Astrocyte of the spinal cord (primary cell): ENCODE measurements at regions not wholly inside any gene's neighbourhood (a gene's known extent, or its start where the extent isn't known, plus 50 kb on each side); places are given as distances from the start of the nearest gene placed in this dataset.

Experiments
- DNase-seq: peaks from one replicate; pipeline ENCODE4 v3.0.0; 2011; ENCODE audit warnings: low read depth, low spot score
- H3K4me3 ChIP-seq: 2 replicates; pipeline ENCODE4 v1.5.1; 2011; ENCODE audit warnings: low read depth, mild to moderate bottlenecking, low read length, moderate library complexity
- in situ Hi-C: cut with HindIII; loops from 2 replicates; pipeline ENCODE4 v1.10.0; 2017; ENCODE audit warnings: low sequenced_read_pairs
- TF ChIP-seq, protein P1 (sequence below): IDR thresholded peaks from 2 replicates; pipeline ENCODE4 v1.5.1; 2012; ENCODE audit warnings: low read depth, mild to moderate bottlenecking, low read length, inconsistent platforms

DNA sequence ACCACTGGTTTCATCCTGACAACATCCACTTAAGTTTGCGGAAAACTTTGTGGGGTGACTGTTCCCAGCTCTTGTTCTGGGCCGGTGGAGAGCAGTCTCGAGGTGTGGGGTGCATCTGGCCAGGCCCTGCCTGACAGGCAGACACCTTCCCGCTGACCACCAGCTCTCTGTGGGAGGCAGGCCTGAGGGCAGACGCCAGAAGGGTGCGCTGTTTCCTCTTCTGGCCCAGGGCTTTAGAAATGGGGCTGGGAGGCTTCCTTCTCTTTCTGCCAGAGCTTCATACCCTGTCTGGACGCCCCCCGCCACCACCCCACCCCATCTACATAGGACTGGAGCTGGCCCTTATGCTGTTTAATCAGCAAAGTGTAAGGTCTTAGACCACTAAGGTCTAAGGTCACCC, 263.8 kb downstream of the LOXHD1 start:
- TF ChIP-seq, protein P1, sequence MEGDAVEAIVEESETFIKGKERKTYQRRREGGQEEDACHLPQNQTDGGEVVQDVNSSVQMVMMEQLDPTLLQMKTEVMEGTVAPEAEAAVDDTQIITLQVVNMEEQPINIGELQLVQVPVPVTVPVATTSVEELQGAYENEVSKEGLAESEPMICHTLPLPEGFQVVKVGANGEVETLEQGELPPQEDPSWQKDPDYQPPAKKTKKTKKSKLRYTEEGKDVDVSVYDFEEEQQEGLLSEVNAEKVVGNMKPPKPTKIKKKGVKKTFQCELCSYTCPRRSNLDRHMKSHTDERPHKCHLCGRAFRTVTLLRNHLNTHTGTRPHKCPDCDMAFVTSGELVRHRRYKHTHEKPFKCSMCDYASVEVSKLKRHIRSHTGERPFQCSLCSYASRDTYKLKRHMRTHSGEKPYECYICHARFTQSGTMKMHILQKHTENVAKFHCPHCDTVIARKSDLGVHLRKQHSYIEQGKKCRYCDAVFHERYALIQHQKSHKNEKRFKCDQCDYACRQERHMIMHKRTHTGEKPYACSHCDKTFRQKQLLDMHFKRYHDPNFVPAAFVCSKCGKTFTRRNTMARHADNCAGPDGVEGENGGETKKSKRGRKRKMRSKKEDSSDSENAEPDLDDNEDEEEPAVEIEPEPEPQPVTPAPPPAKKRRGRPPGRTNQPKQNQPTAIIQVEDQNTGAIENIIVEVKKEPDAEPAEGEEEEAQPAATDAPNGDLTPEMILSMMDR = peak; percentile 10
- no peak for DNase-seq
- H3K4me3 ChIP-seq = no peak overlapping the region
- in situ Hi-C loops = no loop called here

DNA sequence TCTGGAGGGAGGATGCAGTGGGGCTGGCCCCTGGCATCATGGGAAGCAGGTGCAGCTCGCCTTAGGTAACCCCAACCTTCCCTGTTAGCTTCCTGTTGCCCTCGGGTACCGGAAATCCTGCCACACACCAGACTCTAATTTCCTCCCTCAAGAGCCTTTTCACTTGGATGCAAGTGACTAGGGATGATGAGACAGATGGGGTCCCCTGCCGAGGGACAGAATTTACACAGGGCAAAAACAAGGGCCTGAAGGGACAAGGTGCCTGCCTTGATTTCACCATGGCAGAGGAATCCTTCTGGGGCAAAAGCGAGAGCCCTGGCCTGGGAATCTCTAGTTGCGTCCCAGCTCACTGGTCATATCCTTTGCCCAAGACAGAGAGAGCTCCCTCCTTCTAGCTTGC, 263.1 kb downstream of the LOXHD1 start:
- DNase-seq = no peak
- in situ Hi-C loops = no loop called here
- H3K4me3 ChIP-seq = no peak overlapping the region
- TF ChIP-seq, protein P1 = no peak

DNA sequence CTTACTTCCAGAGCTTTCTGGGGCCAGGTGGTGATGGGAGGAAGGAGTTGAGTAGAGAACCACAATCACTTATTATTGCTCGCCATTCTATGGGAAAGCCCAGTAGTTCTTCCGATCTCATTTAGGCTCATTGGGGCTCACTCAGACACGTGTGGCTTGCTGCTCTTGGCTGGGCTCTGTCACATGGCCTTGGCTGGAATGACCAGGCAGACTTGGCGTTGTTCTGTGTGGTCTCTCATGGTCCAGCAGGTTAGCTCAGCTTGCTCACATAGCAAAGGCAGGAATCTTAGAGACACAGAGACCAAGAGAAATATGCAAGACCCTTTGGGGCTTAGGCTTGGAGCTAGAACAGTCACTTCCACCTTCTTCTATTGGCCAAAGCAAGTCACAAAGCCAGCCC, 261.2 kb downstream of the LOXHD1 start:
- no peak for DNase-seq
- in situ Hi-C loops = no loop called here
- no peak overlapping the region for H3K4me3 ChIP-seq
- TF ChIP-seq, protein P1 = no peak

DNA sequence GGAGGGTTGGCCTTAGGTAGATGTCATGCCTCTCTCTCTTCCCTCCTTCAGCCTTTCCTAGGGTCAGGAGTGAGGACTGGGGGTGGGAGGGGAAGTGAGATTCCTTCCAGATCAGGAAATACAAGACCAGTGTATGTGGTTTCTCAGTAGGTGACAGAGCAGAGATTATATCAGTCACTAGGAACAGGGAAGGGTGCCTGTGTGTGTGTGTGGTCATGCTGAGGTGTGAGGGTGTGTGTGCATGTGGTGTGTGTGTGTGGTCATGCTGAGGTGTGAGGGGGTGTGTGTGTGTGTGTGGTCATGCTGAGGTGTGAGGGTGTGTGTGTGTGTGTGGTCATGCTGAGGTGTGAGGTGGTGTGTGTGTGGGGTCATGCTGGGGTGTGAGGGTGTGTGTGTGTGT, 259.8 kb downstream of the LOXHD1 start:
- no peak overlapping the region for H3K4me3 ChIP-seq
- no peak for DNase-seq
- TF ChIP-seq, protein P1 = no peak
- in situ Hi-C loops = no loop called here

DNA sequence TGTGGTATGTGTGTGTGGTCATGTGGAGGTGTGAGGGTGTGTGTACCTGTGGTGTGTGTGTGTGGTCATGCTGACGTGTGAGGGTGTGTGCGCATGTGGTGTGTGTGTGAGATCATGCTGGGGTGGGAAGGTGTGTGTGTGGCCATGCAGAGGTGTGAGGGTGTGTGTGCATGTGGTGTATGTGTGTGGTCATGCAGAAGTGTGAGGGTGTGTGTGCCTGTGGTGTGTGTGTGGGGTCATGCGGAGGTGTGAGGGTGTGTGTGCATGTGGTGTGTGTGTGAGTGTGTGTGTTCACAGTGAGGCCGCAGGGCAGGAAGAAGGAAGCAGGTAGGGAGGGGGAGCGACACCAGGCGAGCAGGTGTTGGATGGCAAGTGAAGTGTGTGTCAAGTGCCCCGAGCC, 259.0 kb downstream of the LOXHD1 start:
- DNase-seq = no peak
- TF ChIP-seq, protein P1 = no peak
- in situ Hi-C loops = no loop called here
- H3K4me3 ChIP-seq = no peak overlapping the region

DNA sequence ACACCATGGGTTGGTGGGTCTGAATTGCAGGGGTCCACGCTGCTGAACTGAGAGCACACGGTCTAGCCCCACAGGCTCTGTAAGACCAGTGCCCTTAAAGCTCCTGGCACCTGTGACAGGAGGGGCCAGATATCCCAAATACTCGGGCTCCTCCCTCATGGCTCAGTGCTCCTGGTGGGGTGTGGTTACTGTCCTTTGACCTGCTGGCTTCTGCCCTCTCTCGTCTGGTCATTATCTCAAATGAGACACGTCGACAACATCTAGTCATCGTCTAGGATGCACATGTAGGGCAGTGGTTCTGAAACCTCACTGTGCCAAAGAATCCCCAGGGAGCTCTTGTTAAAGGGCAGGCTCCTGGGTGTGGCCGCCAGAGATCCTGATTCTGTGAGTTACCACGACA, 258.4 kb downstream of the LOXHD1 start:
- no peak overlapping the region for H3K4me3 ChIP-seq
- no peak for DNase-seq
- TF ChIP-seq, protein P1 = no peak
- in situ Hi-C loops = no loop called here

DNA sequence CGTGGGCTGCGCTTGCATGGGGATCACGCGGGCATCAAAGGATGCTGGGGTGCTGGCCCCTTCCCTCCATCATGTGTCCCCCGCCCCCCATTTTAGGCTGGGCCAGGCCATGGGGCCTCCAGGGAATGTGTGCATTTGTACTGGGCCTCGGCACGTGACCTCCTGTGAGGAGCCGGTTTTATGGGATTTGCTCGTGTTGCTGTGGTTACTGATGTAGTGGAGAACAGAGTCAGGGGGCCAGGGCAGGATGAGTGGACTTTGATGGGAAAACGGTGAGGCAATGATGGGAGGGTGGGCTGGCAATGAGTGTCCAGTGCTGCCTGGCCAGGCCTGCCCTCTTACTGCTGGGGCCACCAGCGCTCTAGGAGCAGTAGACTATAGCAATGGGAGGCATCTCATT, 257.7 kb downstream of the LOXHD1 start:
- H3K4me3 ChIP-seq = no peak overlapping the region
- no peak for DNase-seq
- TF ChIP-seq, protein P1 = no peak
- in situ Hi-C loops = no loop called here
